GM19467 (cell line): ENCODE measurements at regions not wholly inside any gene's neighbourhood (a gene's known extent, or its start where the extent isn't known, plus 50 kb on each side); places are given as distances from the start of the nearest gene placed in this dataset.
"Not testable (repeated sequence)": the region's sequence is repeated elsewhere in the genome, so short reads cannot be mapped to it uniquely, and the experiment has no call there.

Source experiments
- ATAC-seq: cut with Tn5 transposase; IDR thresholded peaks from one replicate; pipeline ENCODE4 v1.9.1; 2021; ENCODE audit warnings: mild to moderate bottlenecking, moderate library complexity; ENCODE audit not compliant: unreplicated experiment

DNA sequence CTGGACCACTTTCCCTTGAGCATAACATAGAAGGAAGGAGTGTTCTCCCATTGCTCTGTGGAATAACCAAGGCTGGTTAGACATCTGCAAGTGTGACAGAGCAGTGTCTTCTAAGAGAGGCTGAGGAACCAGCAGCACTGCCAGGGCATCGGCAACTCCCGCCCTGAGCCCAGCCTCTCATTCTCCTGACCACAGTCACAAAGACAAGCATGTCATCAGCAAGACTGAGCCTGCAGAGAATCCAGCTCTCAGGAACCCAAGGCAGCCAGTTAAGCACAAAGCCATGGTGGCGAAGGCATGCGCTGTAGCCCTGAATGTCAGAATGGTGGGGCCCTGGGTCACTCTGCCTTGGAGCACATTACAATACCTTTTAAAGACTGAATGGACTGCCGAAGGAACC is 253.9 kb downstream of the AGTPBP1 start:
- no peak for ATAC-seq

- ATAC-seq = no peak
Observed at GRCh38 chr9:85484235-85484634, 257.5 kb downstream of the AGTPBP1 start.

- ATAC-seq = no peak
Observed at GRCh38 chr9:85483208-85483607, 258.5 kb downstream of the AGTPBP1 start.

GRCh38 chr9:85479305-85479704 is 262.4 kb downstream of the AGTPBP1 start:
- ATAC-seq = no peak

DNA sequence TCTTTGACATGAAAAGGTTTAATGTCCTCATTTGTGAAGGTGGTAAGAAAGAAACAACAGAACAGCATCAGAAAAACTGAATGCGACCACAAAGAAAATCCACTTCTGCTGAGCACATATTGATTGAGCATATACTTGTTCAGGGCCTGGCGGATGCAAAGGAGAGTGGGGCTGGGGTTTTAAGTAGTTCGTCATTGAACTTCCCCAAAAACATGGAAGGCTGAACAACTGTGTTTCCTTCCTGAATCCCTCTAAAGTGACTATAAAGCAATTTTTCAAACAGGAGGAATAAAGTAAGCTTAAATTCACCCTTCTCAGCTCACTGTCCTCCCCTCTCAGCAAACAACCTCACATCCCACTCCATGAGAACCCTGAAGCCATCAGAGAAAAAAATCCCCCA is 262.9 kb downstream of the AGTPBP1 start:
- ATAC-seq = no peak

GRCh38 chr9:85474896-85475295 is 266.9 kb downstream of the AGTPBP1 start:
- not testable (repeated sequence) for ATAC-seq

- no peak for ATAC-seq
Observed at GRCh38 chr9:85471791-85472190, 270.0 kb downstream of the AGTPBP1 start.

DNA sequence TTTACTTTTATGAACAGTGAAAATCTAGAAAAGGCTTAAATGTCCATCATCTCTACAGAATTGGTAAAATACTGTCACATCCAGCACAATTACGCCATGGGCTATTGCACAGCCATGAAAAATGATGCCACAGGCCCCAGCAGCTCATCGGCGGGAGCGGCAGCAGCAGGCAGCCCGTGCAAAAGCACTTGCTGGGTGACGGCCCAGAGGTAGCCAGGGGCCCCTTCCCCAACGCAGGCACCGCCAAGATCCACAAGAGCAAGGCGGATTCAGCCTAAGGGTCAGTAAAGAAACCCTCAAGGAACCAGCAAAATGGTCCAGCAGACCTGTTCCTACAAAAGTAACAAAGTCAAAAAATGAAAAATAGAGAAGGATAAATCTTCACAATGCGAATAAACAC is 272.7 kb downstream of the AGTPBP1 start:
- no peak for ATAC-seq

DNA sequence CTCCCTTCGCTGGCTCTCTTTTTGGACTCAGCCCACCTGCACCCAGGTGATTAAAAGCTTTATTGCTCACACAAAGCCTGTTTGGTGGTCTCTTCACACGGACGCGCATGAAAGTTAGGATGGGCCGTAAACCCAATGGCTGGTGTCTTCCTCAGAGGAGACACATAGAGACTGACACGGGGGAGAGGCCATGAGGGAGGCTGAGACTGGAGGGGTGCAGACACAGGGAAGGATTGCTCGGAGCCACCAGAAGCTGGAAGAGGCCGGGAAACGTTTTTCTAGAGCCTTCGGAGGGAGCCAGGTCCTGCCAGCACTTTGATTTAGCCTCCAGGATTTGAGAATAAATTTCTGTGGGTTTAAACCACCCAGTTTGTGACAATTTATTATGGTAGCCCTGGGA is 274.9 kb downstream of the AGTPBP1 start:
- no peak for ATAC-seq

GRCh38 chr9:85458114-85458864 is 283.5 kb downstream of the AGTPBP1 start:
- not testable (repeated sequence) for ATAC-seq

GRCh38 chr9:85453850-85454249 is 287.9 kb downstream of the AGTPBP1 start:
- no peak for ATAC-seq

GRCh38 chr9:85452841-85453240 is 288.9 kb downstream of the AGTPBP1 start:
- ATAC-seq = no peak

DNA sequence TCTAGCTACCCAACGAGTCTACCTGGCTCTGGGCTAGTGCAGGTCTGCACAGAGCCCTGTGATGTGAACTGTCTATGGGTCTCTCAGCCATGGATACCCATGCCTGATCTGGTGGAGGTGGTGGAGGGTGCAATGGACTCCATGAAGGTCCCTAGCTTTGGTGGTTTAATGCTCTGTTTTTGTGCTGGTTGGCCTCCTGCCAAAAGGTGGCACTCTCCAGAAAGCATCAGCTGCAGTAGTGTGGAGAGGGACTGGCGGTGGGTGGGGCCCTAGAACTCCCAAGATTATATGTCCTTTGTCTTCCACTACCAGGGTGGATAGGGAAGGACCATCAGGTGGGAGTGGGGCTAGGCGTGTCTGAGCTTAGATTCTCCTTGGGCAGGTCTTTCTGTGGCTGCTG is 290.1 kb downstream of the AGTPBP1 start:
- ATAC-seq = no peak

- ATAC-seq = no peak
Observed at GRCh38 chr9:85445887-85446286, 295.9 kb downstream of the AGTPBP1 start.

- no peak for ATAC-seq
Observed at GRCh38 chr9:85444243-85444642, 297.5 kb downstream of the AGTPBP1 start.

GRCh38 chr9:85443190-85443598 is 298.6 kb downstream of the AGTPBP1 start:
- no peak for ATAC-seq

DNA sequence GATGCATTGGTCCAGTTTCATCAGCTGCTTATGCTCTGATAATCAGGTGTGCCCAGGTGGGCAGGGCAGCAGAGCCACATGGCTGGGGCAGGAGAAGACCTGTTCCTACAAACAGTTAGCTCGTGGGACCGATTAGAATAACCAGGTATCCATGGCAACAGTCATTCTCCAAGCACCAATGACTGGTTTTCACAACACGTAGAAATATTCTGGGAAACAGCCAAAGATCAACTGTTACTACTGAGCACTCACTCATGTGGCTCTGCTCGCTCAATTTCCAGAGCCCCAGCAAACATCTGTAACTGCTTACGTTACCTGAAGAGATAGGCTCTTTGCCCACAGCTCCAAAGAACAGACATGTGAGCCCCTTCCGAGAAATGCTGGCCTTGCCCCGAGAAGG is 302.0 kb downstream of the AGTPBP1 start:
- no peak for ATAC-seq

- not testable (repeated sequence) for ATAC-seq
Observed at GRCh38 chr9:85433956-85434355, 307.8 kb downstream of the AGTPBP1 start.

DNA sequence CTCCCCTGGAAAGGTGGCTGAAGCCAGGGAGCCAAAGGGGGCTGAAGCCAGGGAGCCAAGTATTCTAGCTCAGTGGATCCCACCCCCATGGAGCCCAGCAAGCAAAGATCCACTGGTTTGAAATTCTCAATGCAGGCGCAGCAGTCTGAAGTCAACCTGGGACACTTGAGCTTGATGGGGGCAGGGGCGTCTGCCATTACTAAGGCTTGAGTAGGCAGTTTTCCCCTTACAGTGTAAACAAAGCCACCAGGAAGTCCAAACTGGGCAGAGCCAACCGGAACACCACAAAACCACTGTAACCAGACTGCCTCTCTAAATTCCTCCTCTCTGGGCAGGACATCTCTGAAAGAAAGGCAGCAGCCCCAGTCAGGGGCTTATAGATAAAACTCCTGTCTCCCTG is 308.2 kb downstream of the AGTPBP1 start:
- ATAC-seq = not testable (repeated sequence)

DNA sequence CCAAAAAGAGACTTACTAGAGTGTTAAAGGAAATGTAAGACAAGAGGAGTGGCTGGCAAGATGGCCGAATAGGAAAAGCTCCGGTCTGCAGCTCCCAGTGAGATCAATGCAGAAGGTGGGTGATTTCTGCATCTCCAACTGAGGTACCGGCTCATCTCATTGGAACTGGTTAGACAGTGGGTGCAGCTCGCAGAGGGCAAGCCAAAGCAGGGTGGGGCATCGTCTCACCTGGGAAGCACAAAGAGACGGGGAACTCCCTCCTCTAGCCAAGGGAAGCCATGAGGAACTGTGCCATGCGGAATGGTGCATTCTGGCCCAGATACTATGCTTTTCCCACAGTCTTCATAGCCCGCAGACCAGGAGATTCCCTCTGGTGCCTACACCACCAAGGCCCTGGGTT is 308.7 kb downstream of the AGTPBP1 start:
- no peak for ATAC-seq

DNA sequence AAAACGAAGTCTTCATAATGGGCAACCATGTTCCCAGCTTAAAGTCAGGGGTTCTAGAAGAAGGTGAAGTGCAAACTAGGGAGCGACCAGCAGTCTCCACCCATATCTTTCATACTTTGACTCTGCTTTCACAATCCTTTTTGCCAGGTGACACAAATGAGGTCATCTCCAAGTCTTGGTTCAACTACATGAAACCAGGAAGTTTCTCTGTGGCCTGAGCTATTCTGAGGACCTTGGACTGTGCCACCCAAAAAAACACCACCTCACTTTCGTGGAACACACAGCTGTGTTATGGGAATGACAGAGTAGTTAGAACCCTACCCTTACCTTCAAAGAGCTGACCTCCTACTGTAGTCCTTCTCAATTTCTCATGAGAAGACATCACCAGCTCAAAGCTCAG is 309.2 kb downstream of the AGTPBP1 start:
- no peak for ATAC-seq

- no peak for ATAC-seq
Observed at GRCh38 chr9:85431339-85432102, 310.2 kb downstream of the AGTPBP1 start.
